ENCODE measurements at regions not wholly inside any gene's neighbourhood (a gene's known extent, or its start where the extent isn't known, plus 50 kb on each side); places are given as distances from the start of the nearest gene placed in this dataset.

DNA sequence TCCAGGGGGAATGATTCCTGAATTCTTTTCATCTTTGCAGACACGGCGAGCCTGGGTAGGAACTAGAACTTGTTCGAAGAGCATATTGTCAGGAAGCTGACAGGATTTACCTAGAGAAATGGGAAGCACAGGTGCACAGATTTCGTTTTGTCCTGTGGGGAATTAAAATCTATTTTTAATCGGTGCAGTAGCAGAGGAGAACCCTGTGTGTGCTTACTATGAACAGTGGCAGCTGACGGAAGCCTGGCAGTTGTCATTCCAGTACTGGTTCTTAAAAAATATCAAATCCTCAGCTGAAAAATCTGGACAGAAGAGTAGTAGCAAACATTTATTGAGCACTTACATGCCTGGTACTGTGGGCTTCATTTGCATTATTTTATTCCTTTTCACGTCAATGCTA, 609.0 kb downstream of the QKI start:
- TF ChIP-seq EP300 (IDR thresholded peaks at IDR 0.05) (no peak), POLR2A (IDR thresholded peaks at IDR 0.05) (no peak), POLR2AphosphoS5 (IDR thresholded peaks at IDR 0.05) (no peak)
- TF ChIP-seq, protein P1, sequence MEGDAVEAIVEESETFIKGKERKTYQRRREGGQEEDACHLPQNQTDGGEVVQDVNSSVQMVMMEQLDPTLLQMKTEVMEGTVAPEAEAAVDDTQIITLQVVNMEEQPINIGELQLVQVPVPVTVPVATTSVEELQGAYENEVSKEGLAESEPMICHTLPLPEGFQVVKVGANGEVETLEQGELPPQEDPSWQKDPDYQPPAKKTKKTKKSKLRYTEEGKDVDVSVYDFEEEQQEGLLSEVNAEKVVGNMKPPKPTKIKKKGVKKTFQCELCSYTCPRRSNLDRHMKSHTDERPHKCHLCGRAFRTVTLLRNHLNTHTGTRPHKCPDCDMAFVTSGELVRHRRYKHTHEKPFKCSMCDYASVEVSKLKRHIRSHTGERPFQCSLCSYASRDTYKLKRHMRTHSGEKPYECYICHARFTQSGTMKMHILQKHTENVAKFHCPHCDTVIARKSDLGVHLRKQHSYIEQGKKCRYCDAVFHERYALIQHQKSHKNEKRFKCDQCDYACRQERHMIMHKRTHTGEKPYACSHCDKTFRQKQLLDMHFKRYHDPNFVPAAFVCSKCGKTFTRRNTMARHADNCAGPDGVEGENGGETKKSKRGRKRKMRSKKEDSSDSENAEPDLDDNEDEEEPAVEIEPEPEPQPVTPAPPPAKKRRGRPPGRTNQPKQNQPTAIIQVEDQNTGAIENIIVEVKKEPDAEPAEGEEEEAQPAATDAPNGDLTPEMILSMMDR (IDR thresholded peaks at IDR 0.05): no peak
